Superior temporal gyrus (tissue), 1 donor: ENCODE measurements at regions not wholly inside any gene's neighbourhood (a gene's known extent, or its start where the extent isn't known, plus 50 kb on each side); places are given as distances from the start of the nearest gene placed in this dataset.

ENCODE experiments used
- DNase-seq: peaks from one replicate; pipeline ENCODE4 v3.0.0-alpha.2; 2016; ENCODE audit errors: extremely low spot score

DNA sequence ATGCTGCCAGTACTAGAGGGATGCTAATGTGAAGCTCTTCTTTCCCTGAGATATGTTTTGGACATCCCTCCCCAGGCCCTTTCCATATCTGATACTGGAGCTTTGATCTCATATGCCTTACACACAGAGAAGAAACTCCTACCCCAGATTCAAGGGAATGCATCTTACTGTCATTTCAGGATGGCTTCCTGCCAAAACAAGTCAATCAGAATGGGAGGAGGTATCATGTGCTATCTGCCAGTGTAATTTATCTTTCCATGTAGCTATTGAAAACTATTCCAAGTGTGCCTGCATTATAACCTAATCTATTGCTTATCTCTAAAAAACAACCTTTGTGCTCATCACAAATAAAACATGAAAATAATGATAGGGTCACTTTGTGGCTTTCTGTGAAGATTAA, 269.9 kb upstream of the SETBP1 start:
- DNase-seq = no peak

DNA sequence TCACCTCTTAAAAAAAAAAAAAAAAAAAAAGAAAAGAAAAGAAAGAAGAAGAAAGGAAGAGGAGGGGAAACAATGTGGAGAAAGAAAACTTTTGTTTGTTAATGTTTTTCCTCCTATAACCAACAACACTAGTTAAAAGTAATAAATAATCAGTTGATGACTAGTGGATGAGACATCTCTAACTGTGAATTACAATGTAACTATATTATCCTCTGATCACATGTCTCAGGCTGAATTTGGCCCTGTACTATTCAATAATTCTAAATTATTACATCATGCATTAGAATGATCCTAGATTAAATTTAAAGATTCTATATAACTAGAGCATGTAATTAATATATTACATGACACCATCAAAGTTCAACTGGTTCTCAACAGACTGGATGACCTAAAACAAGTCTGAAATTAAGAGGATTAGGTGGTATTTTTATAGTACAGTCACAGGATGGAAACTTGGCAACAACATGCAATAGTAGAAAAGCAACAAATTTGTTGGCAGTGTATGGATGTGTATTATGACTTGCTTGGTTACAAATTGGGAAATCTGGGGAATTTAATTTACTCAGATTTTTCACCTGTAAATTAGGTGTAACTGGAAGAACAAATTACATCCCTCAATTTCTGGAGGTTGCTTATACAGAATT, 269.3 kb upstream of the SETBP1 start:
- DNase-seq = no peak

DNA sequence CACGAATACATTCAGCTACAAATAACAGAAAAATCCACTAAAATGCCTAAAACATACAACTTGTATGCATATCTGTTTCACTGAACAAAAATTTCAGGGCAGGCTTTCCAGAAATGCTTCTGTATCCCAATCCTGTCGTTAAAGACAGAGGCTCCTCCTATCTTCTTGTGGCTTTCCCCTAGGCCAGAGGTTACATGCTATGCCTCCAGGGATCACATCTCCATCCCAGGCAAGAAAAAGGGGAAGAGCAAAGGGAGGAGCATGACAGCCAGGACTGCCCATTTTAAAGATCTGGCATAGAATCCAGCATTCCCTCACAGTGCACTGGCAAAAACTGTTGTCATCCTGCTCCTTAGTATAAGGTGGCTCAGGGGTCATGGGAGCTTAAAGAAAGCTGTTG, 268.7 kb upstream of the SETBP1 start:
- DNase-seq = no peak

DNA sequence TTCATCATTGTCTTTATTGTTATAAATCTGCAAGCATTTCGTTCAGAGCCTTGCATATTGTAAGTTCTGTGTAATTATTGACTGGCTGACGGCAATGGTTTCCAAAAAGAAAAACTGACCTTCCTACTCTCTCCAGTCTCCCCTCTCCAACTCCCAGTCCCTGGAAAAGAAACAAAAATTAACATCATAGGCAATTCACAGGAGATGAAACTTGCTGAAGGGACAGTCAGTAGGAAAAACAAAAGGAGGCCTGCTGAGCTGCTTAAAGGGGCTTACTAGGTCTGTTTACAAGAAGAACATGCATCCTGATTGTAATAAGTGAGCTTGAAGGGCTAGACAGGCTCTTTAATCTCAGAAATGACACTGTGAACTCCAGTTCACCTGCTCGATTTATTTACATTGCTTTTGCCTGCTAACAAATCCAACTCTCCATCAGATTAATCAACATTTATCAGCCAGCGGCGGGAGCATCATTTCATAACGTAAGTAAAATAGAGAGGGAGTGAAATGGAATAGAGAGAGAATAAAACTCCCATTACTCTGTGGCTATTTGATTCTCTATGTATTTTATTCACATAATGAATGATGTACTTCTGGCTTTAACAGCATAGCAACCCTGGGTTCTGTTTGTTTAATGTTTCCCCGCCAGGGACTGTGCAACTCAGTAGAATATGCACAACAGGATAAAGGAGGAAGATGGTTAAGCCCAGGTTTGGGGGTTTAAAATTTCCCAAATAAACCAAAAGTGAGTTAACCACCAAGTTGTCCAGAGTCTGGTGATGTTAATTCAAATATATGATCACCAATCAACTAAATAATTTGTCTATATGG, 256.7 kb upstream of the SETBP1 start:
- DNase-seq = no peak

DNA sequence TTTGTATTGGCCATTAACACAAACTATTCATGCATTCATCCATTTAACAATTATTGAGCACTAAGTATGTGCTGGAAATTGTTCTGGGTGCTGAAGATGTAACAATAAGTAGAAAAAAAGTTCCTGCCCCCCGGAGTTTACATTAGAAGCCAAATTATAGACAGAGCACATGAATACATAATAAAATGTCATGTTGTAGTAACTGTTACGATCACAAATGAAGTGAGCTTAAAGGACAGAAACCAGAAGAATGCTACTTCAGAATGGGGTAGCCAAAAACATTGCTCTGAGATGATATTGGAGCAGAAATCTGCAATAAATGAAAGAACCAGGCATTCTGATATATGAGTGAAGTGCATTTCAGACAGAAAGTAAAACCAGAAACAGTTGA, 256.0 kb upstream of the SETBP1 start:
- no peak for DNase-seq

DNA sequence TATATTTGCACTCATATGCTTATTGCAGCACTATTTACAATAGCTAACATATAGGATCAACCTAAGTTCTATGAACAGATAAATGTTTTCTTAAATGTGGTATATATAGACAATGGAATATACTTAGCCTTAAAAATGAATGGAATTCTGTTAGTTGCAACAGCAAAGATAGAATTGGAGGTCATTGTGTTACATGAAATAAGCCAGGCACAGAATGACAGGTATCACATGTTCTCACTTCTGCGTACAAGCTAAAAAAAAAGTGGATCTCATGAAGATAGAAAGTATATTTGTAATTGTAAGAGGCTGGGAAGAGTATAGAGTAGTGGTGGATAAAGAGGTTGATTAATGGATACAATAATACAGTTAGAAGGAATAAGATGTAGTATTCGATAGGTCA, 255.5 kb upstream of the SETBP1 start:
- no peak for DNase-seq

DNA sequence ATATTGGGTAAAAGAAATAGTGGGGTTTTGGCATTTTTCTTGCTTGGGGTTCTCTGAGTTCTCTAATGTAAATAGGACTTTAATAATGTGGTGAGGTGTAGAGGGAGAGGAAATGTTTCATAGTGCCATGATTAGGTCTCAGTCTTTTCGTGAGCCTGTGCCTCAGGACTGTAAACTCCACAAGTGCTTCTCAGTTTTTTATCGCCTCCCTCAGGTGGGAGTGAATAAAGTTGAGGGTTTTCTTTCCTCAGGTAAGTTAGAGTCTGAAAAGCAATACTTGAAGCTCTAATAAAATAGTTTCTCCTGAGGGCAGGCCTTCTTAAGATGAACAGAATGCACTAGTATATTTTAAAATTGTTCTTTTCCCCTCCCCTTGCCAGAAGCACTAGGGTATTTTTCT, 243.1 kb upstream of the SETBP1 start:
- no peak for DNase-seq

DNA sequence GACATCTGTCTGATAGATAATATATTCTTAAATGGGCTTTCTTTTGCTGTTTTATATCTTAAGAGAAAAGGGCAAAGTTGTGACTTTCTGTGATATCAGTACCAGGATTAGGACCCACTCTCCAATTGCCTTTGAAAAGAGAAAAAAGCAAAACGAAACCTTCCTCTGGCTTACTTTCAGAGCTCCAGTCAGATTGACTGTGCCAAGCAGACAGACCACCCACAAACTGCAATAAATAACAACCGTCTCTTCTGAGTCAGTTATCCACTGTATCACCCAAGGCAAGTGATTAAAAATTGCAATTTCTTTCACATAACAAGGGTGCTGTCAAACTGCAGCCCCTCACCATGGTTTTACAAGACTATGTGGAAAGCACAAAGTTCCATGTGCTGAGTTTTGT, 230.5 kb upstream of the SETBP1 start:
- DNase-seq = peak; percentile 13

DNA sequence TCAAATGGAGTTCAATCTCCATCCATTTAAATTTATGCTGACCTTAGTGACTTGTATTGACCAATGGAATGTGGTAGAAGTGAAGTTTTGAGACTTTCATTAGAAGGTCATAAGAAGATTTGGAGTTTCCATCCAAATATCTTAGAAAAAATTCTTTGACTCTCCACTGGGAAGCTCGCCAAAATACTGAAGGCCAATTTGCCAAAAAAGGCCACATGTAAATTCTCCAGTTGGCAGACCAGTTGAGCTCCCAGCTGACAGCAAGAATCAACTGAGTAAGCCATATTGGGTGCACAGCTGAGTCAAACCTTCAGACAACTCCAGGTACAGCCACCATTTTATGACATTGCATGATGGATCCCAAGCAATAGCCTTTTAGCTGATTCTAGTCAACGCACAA, 228.3 kb upstream of the SETBP1 start:
- no peak for DNase-seq

DNA sequence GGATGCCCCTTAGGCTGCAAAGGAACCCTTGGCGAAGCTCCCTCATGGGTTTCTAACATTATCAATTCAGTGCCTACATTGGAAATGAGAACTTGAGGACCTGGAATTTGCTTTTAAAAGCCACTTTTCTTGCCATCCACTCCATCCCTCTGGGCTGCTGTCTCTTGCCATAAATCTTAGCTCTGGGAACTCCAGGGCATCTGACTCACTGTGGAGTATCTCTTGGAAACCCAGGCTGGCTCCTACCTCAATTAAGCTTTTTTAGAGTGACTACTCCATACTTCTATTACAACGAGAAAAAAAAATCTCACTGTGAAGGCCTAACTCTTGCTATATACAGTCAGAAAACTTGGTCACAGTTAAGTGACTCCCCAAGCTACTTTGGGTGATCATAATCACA, 227.2 kb upstream of the SETBP1 start:
- no peak for DNase-seq

DNA sequence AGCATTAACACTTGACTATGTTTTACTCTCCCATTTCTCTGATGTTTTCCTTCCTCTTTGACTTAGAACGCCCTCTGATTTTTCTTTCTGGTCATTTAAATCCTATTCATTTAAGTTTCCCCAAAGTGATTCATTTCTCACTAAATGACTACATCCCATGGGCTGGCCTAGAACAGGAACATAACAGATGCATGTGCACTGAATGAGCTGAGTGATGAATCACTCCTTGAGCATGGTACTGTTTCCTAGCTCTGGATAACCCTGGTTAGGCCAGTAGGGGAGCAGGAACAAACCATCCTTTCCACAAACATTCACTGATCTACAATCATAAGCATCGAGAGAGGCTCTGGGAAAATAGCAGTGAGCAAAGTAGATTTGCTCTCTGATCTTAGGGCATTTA, 221.9 kb upstream of the SETBP1 start:
- no peak for DNase-seq

DNA sequence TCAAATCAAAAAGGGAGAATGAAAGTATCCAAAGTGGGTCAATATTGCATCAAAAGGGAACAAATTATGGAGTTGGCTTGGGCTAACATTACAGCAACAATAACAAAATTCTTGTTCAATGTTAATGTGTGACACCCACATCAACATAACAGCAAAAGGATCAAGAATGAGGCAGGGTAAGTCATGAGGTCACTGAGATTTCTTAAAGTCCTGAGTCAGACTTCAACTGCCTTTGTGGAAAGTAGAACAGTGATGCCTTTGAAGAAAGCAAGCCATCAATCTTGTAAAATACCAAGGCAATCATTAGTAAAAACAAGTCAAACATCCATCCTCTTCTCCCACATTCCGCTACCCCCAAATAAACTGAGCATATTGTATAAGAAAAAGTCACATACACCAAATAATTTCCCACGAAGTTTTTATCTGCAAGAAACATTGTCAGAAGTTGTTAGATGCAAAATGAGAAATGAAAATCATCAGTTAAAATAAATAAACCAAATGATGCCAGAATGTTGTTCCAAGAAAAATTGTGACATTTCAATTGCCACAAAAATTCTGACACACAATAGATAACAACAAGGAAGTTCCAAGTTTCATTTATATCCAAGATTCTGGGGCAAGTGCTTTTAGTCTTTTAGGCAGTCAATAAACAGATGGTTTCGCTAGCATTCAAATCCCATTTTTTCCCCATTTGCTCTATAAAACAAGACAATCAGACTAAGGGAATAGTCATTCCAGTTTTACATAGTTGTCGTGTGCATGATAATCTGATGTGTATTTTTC, 216.1 kb upstream of the SETBP1 start:
- DNase-seq = no peak

DNA sequence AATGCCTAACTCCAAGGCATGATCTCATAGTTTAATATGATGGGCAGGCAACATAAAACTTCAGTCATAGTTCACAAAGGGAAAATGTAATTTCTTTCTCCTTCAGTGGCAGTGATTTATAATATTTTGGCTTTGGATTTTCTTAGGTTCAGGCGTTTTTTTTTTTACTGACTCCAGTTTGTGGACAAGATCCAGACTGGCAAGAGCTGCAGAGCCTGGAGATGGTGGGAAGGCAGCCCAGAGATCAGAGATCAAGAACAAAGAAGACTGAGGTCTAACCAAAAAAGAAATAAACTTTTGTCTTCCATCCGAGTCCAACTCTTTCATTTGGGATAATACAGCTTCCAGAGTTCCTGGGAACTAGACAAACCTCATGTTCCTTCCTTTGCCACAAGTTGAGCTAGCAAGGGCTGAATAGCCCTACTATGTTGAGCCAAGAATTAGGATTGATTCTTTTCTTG, 215.3 kb upstream of the SETBP1 start:
- no peak for DNase-seq

DNA sequence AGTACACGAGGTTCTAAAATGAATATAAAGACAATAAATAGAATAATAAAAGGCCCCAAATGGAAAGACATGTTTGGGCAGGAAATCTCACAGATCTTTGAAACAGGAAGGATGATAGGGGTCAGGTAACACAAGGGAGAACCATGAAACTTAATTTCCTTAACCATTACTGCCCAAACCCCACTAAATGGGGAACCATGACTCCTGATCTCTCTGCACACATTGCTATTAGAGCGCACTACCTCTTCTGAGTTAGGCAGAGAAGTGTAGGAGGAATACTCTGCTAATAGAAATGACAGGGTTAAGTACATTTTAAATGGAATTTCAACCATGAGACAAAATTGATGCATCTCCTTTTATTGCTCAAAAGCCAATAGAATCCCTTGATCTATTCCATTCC, 213.7 kb upstream of the SETBP1 start:
- no peak for DNase-seq

DNA sequence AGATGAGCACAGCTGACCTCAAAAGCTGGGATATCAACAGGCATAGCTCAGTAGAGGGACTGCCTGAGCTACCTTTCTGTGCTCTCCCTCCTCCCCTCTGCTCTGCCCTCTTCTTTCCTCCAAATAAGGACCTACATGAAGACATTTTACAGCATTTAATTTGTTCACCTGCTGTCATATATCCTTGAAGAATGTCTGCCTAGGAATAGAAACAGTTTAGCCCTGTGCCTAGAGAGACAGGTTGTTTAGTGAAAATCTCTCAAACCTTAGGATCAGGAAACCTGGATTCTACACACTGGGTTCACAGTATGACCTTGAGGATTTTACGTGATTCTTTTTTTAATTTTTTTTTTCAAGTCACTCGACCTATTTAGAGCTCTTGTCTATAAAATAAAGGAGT, 213.0 kb upstream of the SETBP1 start:
- no peak for DNase-seq

DNA sequence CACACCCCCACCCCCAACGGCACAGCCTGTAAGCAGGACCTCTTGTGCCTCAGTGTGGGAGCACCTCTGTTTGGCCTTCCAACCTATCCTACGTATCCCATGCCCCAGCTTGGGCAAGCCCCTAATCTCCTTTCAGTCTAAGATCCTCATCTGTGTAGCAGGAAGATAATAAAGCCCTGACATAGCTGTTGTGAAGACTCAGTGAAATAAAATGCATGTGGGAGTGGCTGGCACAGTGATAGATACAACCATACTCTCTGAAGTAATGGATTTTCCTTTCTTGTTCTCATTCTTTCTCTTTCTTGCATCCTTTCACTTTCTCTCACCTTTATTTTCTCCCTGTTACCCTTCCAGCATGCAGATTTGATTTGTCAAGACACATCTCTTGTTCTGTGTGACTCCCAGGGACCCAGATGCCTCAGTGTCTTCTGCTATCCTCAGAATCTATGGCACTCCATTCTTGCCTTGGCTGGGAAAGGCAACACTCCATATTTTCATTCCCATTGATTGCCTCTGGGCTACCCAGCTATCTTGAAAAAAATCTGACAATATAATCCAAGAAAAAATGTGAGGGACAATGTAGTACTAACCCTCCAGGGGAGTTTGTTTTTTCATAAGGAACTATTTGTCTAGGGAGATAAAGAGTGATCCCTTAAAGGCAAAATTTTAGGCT, 207.2 kb upstream of the SETBP1 start:
- DNase-seq = no peak

DNA sequence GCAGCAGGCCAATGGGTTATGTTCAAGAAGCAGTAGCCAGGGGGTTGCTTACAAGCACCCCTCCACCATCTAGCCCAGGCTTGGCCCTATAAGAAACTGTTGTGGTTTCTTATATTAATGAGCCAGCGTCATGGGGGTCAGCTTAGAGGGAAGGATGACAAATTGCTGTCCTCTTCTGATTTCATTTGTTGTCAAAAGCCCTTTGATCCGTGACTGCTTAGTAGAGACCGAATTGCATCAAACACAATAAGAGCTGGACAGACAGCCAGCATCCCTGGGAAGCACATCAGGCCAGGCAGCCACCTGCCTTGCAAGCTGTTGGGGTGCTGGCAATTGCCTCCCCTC, 206.6 kb upstream of the SETBP1 start:
- DNase-seq = no peak

DNA sequence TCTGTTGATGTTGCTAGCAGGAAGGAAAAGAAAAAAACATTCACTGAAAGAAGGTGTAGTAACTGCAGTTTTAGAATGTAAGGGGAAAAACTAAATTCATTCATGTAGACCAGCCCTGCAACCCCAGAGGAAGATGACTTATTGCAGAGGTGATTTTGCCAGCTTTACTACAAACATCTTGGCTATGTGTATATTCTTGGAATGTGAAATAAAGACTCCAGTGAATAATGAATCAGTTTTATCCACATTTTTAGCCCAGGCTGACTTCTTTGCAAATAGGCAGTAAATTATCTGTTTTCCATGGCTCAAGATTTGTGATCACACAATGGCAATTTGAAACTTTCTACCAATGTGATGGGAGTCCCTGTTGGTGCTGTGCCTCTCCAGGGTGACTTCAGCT, 206.1 kb upstream of the SETBP1 start:
- no peak for DNase-seq

DNA sequence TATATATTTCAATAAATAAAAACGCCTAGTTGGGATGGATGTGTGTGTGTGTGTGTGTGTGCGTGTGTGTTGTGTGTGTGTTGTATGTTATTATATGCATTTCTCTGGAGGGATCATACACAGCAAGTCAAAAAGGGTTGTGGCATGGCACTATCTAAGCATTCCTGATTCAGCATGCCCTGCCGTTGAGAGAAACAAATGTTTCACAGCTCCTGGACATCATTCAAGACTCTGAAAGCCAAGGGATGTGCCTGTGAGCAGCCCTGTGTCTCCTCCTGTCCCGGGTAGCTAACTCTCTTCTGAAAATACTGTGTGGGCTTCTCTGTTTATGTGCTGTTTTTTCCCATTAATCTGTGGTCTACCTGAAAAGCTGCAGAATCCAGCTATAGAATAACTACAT, 197.9 kb upstream of the SETBP1 start:
- no peak for DNase-seq

DNA sequence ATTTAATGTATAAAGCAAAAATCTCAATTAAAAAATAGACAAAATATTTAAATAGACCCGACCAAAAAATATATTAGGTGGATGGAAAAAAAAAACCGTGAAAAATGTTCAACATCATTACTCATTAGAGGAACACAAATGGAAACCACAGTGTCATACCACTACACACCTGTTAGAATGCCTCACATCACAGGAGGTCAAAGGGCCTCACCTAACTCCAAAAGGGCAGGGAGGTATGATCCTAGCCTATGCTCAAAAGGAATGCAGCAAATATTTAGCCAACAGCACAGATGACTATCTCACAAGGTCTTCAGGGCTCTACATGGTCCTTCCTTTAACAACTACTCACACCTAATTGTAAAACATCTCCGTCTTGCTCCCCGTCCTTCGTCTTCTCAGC, 185.5 kb upstream of the SETBP1 start:
- DNase-seq = no peak

DNA sequence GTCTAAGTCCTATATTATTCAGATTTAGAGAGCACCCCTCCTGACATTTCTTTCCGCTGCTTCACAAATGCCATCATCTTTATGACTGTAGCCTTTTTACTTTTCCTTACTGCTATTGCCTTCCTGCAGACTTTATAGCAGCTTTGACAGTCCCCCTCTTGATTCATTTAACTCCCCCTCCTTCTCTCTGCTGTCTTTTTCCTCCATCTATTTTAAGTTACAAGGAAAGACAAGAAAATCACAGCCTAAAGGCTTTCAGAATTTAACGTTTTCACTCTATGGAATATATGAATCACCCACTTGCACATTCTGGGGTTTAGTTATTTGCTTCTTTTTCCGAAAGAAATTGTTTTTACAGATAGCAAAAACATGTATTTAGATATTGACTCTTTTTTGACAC, 183.4 kb upstream of the SETBP1 start:
- DNase-seq = no peak

DNA sequence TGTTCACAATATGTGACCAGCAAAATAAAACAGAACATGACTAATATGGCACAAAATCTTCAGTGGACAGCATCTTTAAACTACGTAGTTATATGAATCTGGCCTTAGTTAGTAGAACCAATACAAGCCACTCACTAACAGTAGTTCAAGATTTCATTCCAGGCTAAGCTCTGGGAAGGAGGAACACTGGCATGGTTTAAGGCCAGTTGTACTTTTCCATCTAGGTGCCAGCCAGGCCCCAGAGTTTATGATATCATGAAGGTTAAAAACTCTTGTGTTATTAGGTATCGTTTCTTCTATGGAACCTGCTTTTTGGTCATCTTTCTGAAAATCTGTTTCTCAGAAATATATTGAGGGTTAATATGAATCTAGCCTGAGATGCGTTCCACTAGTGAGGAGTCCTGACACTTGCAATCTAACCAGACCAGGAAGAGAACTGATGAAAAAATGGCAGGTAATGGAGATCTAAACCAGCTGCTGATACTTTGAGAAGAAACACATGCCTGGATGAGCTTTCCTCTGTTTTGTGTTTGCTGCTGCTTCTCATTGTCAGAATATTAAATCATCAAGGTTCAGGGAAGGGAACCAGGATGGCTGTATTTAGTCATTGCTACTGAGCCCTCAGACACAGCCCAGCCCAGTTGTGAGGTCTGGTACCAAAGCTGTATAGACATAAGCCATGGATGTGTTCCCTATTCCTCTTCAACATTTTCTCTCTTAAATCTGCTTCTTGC, 182.8 kb upstream of the SETBP1 start:
- peak; percentile 33 for DNase-seq
